HFF-Myc (cell line): ENCODE measurements at regions not wholly inside any gene's neighbourhood (a gene's known extent, or its start where the extent isn't known, plus 50 kb on each side); places are given as distances from the start of the nearest gene placed in this dataset.
A peak's percentile ranks its signal among the peaks of the same experiment; 100 is the strongest.
"Not testable (repeated sequence)": the region's sequence is repeated elsewhere in the genome, so short reads cannot be mapped to it uniquely, and the experiment has no call there.

Experiments used
- DNase-seq: peaks from one replicate; pipeline ENCODE4 v3.0.0-alpha.2; 2011; ENCODE audit warnings: low read depth; ENCODE audit errors: extremely low read depth
- H3K4me3 ChIP-seq: replicated peaks from 2 replicates; pipeline ENCODE4 v1.5.1; 2011; ENCODE audit warnings: low read depth, mild to moderate bottlenecking, control low read depth, low read length
- TF ChIP-seq, protein P1 (sequence below): IDR thresholded peaks from 2 replicates; pipeline ENCODE4 v1.5.1; 2012; ENCODE audit warnings: mild to moderate bottlenecking, low read depth, low read length, control low read depth; ENCODE audit errors: missing control alignments

DNA sequence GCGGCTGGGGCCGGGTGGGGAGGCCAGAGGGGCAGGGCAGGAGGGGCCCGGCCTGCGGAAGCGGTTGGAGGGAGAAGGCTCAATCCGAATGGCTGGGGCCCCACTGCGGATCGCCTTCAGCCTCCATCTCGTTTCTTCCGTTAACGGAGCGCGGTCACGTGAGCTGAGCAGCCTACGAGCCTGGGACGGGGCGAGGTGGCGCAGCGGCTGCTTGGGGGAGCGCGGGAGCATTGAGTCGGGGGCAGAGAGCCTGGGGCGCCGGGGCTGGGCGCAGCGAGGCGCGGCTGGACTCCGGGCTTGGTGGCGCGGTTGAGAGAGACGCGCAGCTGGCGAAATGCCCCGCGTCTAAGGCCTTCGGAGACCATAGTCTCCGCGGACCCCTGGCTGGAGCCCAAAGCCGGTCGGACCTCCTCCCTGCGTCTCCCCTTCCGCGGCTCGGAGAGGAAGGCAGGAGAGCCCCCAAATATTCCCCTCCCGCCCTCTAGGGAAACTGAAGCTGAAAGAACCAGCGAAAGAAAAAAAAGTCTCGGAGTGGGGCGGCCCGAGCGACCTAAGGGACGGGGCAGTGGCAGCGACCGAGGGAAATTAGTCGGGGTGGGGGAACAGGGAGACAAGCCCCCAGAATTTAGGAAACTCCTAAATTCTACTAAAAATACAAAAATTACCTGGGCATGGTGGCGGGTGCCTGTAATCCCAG, 94.7 kb upstream of the PLEKHM1 start:
- H3K4me3 ChIP-seq: peak overlapping the region; percentile 75
- TF ChIP-seq, protein P1, sequence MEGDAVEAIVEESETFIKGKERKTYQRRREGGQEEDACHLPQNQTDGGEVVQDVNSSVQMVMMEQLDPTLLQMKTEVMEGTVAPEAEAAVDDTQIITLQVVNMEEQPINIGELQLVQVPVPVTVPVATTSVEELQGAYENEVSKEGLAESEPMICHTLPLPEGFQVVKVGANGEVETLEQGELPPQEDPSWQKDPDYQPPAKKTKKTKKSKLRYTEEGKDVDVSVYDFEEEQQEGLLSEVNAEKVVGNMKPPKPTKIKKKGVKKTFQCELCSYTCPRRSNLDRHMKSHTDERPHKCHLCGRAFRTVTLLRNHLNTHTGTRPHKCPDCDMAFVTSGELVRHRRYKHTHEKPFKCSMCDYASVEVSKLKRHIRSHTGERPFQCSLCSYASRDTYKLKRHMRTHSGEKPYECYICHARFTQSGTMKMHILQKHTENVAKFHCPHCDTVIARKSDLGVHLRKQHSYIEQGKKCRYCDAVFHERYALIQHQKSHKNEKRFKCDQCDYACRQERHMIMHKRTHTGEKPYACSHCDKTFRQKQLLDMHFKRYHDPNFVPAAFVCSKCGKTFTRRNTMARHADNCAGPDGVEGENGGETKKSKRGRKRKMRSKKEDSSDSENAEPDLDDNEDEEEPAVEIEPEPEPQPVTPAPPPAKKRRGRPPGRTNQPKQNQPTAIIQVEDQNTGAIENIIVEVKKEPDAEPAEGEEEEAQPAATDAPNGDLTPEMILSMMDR: peak; percentile 21
- DNase-seq: not testable (repeated sequence)

DNA sequence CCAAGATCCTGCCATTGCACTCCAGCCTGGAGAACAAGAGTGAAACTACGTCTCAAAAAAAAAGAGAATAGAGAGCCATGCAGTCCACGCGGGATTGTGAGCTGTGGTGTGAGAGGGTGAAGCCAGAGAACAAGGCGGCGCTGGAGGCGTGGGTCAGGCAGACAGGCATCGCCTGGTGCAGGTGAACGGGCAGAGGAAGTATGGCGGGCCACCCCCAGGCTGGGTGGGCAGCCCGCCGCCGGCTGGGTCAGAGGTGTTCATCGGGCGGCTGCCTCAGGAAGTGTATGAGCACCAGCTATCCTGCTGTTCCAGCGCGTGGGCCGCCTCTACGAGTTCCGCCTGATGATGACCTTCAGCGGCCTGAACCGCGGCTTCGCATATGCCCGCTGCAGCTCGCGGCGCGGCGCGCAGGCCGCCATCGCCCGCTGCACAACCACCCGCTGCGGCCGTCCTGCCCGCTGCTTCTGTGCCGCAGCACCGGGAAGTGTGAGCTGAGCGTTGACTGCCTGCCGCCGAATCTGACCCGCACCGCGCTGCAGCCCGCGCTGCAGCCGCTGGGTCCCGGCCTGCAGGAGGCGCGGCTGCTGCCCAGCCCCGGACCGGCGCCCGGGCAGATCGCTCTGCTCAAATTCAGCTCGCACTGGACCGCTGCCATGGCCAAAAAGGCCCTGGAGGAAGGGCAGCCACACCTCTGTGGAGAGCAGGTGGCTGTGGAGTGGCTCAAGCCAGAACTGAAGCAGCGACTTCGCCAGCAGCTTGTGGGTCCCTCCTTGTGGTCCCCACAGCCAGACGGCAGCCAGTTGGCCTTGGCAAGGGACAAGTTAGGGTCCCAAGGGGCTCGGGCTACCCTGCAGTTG, 95.5 kb upstream of the PLEKHM1 start:
- DNase-seq: not testable (repeated sequence)
- peak overlapping the region; percentile 75 for H3K4me3 ChIP-seq
- TF ChIP-seq, protein P1: peak; percentile 6

DNA sequence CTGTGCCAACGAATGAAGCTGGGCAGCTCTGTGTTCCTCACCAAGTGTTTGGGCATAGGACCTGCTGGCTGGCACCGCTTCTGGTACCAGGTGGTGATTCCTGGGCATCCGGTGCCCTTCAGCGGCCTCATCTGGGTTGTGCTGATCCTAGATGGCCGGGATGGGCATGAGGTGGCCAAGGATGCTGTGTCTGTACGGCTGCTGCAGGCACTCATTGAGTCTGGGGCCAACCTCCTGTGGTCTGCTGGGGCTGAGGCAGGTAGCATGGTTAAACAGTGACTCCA, 96.1 kb upstream of the PLEKHM1 start:
- not testable (repeated sequence) for H3K4me3 ChIP-seq, DNase-seq

DNA sequence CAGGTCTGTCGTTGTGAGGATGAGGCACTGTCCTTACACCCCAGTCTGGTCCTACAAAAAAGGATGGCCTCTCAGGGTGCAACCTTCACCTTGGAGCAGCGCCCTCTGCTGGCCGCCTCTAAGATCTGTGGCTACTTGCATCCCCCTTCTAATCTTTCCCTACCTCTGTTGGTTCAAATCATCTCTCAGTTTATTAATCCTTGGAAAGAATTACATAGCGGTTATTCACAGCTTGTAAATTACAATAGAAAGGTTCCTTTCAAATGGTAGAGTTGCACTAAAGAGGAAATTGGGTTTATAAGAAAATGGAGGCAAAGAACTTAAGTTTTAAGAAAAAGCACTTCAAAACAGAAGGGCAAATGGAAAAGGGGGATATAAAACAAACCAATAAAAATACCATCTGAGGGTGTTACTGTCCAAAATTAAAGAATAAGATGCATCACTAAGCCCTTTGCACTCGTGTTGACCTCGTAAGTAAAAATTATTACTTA, 102.0 kb upstream of the PLEKHM1 start:
- TF ChIP-seq, protein P1: peak; percentile 68
- DNase-seq, H3K4me3 ChIP-seq: not testable (repeated sequence)

DNA sequence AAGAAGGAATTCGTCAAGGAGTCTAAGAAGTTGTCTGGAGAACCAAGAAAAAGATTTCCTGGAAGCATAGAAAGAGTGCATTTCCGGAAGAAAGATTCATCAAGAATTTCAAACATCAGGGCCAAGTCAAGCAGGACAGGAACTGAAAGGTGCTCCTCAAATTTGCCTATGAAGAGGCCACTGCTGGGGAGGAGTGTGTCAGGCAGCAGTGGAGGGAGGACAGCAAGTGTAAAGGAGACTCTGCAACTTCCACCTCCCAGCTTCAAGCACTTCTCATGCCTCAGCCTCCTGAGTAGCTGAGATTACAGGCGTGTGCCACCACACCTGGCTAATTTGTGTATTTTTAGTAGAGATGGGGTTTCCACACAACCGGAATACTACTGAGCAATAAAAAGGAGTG, 105.8 kb upstream of the PLEKHM1 start:
- DNase-seq, H3K4me3 ChIP-seq: not testable (repeated sequence)

DNA sequence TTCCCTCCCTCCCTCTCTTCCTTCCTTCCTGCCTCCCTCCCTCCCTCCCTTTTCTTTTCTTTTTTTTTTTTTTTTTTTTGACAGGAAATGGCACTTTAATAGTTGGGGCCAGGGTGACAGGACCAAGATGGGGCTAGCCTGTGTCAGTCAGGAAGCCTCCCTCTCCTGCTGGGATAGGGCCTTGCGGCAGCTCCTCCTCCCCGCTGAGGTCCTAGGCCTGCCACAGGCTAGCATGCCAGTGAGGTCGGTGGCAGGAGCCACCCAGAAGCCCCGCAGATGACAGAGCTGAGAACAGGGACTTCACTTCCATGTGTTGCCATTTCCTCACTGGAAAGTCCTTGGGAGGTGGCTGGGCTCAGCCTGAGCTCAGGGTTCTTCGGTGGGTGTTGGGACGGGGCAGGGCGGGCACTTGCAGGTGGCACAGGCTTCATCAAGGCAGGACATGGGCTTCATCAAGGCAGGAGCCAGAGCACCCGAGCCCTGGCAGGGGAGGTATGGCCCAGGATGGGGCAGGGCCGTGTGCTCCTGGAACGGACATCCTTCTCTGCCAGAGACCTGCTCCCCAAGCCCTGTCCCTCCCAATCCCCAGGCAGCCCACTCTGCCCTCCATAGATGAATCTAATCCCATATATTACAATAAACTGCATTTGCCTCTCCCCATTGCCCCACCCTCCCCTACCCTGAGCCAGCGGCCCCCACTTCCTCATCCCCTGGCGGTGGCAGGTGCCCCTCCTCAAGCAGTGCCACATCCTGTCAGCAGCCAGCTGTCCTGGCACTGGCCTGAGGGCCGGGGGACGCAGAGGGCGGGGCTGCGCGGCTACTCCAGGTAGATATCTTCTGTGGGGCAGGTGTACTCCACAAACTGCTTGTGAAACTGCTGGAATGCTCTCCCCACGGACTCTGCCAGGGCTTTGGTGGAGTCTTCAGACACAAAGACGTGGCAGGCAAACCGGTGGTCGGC, 109.8 kb upstream of the PLEKHM1 start:
- not testable (repeated sequence) for H3K4me3 ChIP-seq, DNase-seq

DNA sequence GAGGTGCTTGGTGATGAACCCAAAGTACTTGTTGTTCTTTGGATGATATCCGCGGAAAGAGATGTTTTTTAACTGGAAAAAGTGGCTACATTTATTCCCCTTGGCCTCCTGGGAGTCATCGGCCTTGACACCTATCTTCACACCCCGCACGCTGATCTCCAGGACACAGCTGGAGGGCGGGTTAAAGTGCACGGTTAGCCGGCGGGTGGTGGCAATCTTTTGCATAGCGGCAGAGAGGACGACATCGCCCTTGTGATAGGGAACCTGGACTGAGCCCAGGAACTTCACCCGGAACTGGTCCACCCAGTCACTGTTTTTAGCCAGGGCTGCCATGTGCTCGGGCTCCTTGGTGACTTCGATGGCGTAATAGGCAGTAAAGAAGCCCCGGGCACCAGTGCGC, 110.5 kb upstream of the PLEKHM1 start:
- H3K4me3 ChIP-seq, DNase-seq: not testable (repeated sequence)

DNA sequence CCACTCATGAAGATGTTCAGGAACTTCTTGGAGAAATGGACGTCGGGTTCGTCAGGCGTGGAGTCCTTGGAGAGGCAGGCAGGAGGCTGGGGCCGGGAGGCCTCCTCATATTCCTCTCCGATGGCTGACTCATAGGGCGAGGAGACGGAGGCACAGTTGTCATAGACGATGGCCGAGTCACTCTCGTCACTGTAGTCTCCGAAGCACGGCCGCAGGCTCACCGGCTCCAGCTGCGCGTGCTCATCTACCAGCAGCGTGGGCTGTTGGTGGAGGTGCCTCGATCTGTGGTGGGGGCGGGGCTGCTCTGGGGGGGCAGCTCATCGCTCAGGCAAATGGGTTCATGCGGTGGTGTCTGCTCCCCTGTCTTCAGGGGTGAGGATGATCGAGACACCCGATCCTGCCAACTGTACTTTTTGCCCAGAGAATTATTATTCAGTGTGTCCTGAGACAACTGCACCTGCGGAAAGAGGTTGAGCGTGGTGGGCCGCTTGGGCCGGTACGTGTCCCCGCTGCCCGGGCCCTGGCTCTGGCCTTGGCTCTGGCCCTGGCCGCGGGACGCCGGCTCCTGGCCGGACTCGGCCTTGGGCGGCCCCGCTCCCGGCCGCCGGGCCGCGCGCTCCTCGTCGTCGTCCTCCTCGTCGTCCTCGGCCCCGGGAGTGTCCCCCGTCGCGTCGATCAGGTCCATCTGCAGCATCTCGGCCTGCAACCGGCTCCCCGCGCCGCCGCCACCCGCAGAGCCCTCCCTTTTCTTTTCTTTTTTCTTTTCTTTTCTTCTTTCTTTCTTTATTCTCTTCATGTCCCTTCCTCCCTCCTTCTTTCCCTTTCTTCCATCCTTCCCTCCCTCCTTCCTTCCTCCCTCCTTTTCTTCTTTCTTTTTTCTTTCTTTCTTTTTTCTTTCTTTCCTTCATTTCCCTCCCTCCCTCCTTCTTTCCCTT, 111.4 kb upstream of the PLEKHM1 start:
- not testable (repeated sequence) for H3K4me3 ChIP-seq, DNase-seq

DNA sequence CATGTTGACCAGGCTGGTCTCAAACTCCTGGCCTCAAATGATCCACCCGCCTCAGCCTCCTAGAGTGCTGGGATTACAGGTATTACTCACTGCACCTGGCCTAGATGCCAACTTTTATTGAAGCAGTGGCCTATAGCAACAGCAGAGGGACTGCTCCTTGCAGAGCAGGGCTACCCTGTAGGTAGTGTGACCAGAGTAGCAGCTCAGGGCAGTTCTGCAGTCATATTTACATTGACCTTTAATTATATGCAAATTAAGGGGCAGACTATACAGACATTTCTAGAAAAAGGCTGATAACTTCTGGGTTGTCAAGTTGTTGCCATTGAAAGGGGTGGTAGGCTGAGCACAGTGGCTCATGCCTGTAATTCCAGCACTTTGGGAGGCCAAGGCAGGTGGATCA, 115.2 kb upstream of the PLEKHM1 start:
- DNase-seq, H3K4me3 ChIP-seq: not testable (repeated sequence)

DNA sequence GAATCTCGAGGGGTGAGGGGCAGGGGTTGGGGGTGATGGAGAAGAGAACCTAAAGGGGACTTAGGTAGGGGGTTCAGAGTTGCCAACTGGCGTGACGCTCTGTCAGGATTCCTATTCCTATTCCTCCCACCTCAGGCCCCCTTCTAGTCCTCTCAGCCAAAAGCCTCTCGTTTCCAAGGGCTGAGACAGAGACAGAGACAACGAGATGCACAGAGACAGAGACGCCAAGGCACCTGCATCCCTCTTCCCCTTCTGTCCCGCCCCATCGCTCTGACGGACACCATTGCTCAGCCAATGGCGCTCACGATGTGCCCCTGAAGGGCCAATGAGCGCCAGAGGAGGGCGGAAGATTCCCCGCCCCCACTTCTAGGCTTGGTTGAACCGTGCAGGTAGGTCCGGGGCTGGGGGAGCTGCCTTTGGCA, 129.5 kb upstream of the PLEKHM1 start:
- H3K4me3 ChIP-seq: peak overlapping the region; percentile 42
- DNase-seq: peak; percentile 17

DNA sequence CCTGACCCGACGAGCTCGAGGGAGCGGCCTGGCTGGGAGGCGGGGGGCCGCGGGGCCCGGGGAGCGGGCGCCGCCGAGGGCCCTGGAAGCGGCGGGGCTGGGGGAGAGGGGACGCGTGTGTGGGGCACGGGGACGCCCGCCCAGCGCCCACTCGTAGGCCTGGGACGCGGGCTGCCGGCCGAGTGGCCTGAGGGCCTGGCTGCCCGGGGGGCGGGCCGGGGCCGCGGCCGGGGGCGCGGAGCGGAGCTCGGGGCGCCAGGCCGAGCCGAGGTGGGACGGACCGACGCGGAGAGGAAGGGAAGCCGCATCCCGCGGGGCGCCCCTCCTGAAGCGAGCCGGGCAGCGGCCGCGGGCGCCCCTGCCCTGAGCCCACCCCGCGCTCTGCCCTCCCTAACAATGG, 129.9 kb upstream of the PLEKHM1 start:
- not testable (repeated sequence) for DNase-seq
- peak overlapping the region; percentile 42 for H3K4me3 ChIP-seq

DNA sequence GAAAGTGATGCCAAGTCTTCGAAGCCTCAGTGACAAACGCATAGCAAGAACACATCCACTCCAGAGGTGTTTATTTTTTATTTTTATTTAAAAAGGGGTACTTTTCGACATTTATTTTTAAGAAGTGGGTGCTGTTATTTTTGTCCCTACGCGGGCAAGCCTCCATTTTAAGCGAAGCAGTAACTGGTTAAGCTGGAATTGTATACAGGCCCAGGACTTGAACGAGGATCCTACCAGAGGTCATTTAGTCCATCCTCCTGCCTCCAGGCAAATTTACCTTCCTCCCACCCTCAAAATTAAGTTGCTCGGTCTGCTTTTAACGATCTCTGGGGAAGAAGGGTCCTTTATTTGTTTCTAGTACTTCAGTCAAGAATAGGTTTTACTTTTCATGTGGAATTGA, 130.6 kb upstream of the PLEKHM1 start:
- not testable (repeated sequence) for DNase-seq, H3K4me3 ChIP-seq

DNA sequence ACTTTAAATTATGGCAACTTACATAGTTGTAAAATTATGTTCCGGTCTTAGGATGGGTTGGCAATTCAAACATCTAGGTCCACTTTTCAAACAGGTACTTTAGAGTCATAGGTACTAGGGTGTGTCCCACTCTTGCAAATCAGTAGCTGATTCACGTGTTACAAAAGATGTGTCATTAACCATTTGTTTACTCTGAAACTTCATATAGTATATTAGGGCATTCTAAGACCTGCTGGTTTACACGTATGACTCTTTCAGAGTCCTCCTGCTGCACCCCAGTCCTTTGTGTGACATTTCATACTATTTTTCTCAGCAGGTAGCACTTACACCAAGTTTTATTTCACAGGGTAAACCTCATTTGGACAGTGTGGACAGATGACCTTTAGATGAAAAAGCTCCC, 131.8 kb upstream of the PLEKHM1 start:
- H3K4me3 ChIP-seq, DNase-seq: not testable (repeated sequence)
